Skeletal muscle cell (primary cell): ENCODE measurements at regions not wholly inside any gene's neighbourhood (a gene's known extent, or its start where the extent isn't known, plus 50 kb on each side); places are given as distances from the start of the nearest gene placed in this dataset.

ENCODE experiments used
- DNase-seq: peaks from one replicate; pipeline ENCODE4 v3.0.0-alpha.2; 2010; ENCODE audit warnings: low read depth
- H3K4me3 ChIP-seq: 2 replicates; pipeline ENCODE4 v1.5.1; 2011; ENCODE audit warnings: low read depth, mild to moderate bottlenecking, control low read depth, low read length, moderate library complexity

GRCh38 chr6:170165471-170166117, 125.3 kb downstream of the DLL1 start:
- no peak overlapping the region for H3K4me3 ChIP-seq

GRCh38 chr6:170165085-170165470, 125.8 kb downstream of the DLL1 start:
- H3K4me3 ChIP-seq: no peak overlapping the region
- DNase-seq: no peak

More at GRCh38 chr6:170165471-170166117, 125.3 kb downstream of the DLL1 start:
- no peak for DNase-seq

- DNase-seq: no peak
- no peak overlapping the region for H3K4me3 ChIP-seq
Observed at GRCh38 chr6:170164271-170164900, 126.5 kb downstream of the DLL1 start.

GRCh38 chr6:170163405-170164170, 127.3 kb downstream of the DLL1 start:
- no peak for DNase-seq
- H3K4me3 ChIP-seq: no peak overlapping the region

GRCh38 chr6:170162775-170163404, 128.0 kb downstream of the DLL1 start:
- no peak overlapping the region for H3K4me3 ChIP-seq
- DNase-seq: no peak

GRCh38 chr6:170162011-170162774, 128.7 kb downstream of the DLL1 start:
- DNase-seq: no peak
- no peak overlapping the region for H3K4me3 ChIP-seq

- DNase-seq: no peak
- H3K4me3 ChIP-seq: no peak overlapping the region
Observed at GRCh38 chr6:170160628-170161611, 130.0 kb downstream of the DLL1 start.

GRCh38 chr6:170160031-170160627, 130.7 kb downstream of the DLL1 start:
- DNase-seq: no peak

GRCh38 chr6:170159022-170159965, 131.6 kb downstream of the DLL1 start:
- no peak for DNase-seq
- H3K4me3 ChIP-seq: no peak overlapping the region

More at GRCh38 chr6:170160031-170160627, 130.7 kb downstream of the DLL1 start:
- no peak overlapping the region for H3K4me3 ChIP-seq

GRCh38 chr6:170158296-170159021, 132.4 kb downstream of the DLL1 start:
- H3K4me3 ChIP-seq: no peak overlapping the region
- no peak for DNase-seq

GRCh38 chr6:170157567-170158218, 133.2 kb downstream of the DLL1 start:
- no peak overlapping the region for H3K4me3 ChIP-seq
- DNase-seq: no peak

GRCh38 chr6:170156448-170157375, 134.2 kb downstream of the DLL1 start:
- no peak overlapping the region for H3K4me3 ChIP-seq
- no peak for DNase-seq

GRCh38 chr6:170155464-170156196, 135.2 kb downstream of the DLL1 start:
- no peak overlapping the region for H3K4me3 ChIP-seq
- no peak for DNase-seq
